NCI-H82 (cell line): ENCODE measurements at regions not wholly inside any gene's neighbourhood (a gene's known extent, or its start where the extent isn't known, plus 50 kb on each side); places are given as distances from the start of the nearest gene placed in this dataset.
"Not testable (repeated sequence)": the region's sequence is repeated elsewhere in the genome, so short reads cannot be mapped to it uniquely, and the experiment has no call there.

Source experiments
- DNase-seq: peaks from one replicate; lab custom pipeline; 2025; lab: John Stamatoyannopoulos, UW

DNA sequence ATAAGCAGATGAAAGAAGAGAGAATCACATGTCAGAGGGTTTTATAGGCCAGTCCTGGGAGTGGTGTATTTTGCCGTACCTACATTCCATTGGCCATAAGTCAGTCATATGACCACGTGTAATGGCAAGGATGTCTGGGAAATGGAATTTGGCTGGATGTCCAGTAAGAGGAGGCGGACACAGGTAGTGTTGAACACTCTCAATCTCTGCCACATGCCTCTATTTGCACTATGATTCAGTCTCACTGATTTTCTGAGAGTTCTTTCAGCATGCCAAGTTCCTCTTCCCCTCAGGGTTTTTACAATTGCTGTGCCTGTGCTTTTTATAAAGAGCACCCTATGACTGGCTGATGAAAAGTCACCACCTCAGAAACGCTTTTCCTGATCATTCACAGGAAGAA, 164.2 kb upstream of the GPR101 start:
- no peak for DNase-seq

DNA sequence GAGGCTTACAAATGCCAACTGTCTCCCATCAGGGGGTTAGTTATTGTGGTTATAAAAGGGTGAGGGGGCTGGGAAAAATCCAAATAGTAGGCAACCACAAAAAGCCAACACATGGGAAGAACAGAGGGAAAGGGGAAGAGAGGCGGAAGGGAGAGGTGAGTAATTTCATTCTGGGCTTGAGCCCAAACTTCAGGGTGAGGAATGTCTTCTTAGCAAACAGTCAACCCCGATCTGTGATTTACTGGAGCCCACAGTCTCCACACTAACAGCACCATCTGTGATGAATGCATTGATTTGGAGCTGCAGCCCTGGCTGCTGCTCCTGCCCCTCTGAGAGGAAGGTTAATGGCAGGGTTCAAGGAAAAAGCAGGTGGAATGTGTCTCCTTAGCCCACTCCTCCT, 162.2 kb upstream of the GPR101 start:
- no peak for DNase-seq

- no peak for DNase-seq
These were observed 161.5 kb upstream of the GPR101 start for GRCh38 chrX:137195296-137195695.

- peak; percentile 68 for DNase-seq
These were observed 160.4 kb upstream of the GPR101 start for GRCh38 chrX:137194164-137194563.

- no peak for DNase-seq
These were observed 153.7 kb upstream of the GPR101 start for GRCh38 chrX:137187540-137187939.

- no peak for DNase-seq
These were observed 144.6 kb upstream of the GPR101 start for GRCh38 chrX:137178392-137178791.

DNA sequence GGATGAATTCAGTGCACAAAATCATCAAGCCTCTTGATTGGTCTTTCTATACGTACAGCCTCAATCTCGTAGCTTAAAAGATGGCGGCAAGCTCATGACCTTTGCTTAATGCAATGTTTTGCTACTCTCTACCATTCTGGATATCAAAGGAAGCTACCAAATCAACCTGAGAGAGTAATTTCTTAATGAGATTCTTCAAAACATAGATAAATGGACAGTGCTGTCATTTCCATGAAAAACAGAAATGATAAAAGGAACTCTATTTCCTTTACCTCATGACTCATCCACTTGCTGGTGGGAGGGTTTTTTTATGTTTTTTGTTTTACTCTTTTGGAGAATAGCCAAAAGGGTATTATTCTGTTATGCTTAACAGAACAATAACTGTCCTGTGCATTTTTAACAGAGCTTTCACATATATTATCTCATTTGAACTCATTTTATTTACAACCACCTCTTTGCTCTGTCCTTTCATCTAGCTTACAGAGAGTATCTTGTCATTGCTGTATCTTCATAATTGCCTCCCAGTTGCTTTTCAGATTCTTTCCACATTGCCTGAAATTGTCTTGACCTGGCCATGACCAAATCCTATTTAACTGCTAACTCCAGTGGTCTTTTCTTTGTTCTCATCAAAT, 138.6 kb upstream of the GPR101 start:
- no peak for DNase-seq

GRCh38 chrX:137171626-137172025, 137.8 kb upstream of the GPR101 start:
- DNase-seq: no peak

- peak; percentile 35 for DNase-seq
These were observed 132.8 kb upstream of the GPR101 start for GRCh38 chrX:137166591-137166990.

- no peak for DNase-seq
These were observed 130.5 kb upstream of the GPR101 start for GRCh38 chrX:137164329-137164728.

- DNase-seq: peak; percentile 8
These were observed 117.6 kb upstream of the GPR101 start for GRCh38 chrX:137151403-137151802.

DNA sequence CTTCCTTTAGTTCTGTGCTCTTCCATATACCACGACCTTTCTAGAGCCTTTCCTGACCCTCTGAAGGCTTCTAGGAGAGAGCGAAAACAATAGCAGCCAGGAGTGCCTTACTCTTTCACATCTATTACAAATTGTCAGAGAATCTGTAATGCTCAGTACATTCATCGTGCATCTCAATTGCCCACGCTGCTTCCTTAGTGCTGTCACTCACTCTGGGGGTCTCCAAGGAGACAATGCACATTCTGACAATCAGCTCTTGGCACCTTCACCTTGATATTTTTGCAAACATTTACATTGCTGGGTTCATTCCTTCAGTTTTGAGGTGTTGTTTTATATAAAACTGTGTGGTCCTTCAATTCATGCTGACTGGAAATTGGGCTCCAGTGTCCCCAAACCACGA, 110.1 kb upstream of the GPR101 start:
- no peak for DNase-seq

GRCh38 chrX:137122651-137123050, 88.9 kb upstream of the GPR101 start:
- DNase-seq: not testable (repeated sequence)

DNA sequence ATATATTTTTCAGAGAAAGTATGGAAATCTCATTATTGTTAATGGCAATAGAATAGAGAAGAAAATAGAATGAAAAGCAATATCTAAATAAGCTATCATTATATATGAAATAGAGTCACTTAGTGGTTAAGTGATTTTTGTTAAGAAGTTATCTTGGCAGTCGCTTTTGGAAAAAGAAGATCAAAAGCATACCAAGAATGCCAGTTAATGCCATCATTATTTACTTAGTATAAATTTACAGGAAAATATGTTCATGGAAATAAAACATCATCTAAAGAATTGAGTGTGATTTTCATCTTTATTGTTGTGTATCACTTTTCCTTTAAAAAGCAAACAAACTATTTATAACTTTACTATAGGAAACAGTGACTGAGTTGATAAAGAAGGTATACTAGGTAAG, 85.3 kb upstream of the GPR101 start:
- no peak for DNase-seq

DNA sequence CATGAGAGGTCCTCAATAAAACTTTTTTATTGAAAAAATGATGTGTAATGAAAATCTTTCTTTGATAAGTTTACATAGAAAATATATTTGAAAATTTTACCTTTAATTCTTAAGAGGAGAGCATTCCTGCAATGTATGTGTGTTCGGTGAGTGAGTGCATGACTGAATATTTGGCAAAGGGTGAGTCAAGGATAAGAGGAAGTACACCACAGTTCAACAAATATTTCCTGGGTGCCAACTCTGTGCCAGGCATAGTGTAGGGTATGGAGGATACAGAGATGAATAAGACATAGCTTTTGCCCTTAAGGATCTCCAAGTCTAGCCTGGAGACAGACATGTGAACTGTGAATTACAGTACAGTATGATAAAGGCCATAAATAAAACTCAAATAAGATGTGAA, 84.7 kb upstream of the GPR101 start:
- DNase-seq: no peak

DNA sequence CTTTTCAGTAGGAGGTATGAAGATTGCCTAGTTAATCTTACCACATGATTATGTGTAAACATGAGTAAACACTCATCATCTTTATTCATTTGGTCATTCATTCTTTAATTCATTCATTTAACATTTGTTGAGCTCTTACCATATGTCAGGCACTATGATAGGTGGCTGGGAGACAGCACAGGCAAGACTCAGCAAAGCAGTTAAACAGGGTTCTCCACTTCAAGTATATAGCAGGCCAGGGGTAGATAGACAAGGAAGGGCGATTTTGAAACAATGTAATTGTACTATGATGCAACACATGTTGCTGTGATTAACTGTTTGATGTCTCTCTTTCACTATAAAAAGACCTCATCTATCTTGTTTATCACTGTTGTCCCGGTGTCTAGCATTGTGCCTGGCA, 84.3 kb upstream of the GPR101 start:
- DNase-seq: no peak

- not testable (repeated sequence) for DNase-seq
These were observed 74.1 kb upstream of the GPR101 start for GRCh38 chrX:137107877-137108276.

GRCh38 chrX:137101273-137101990, 67.6 kb upstream of the GPR101 start:
- peak; percentile 15 for DNase-seq
